Astrocyte of the cerebellum (primary cell): ENCODE measurements at regions not wholly inside any gene's neighbourhood (a gene's known extent, or its start where the extent isn't known, plus 50 kb on each side); places are given as distances from the start of the nearest gene placed in this dataset.
"Not testable (repeated sequence)": the region's sequence is repeated elsewhere in the genome, so short reads cannot be mapped to it uniquely, and the experiment has no call there.

Source experiments
- DNase-seq: peaks from one replicate; pipeline ENCODE4 v3.0.0-alpha.2; 2011; ENCODE audit warnings: low read depth
- H3K4me3 ChIP-seq: 2 replicates; pipeline ENCODE4 v1.5.1; 2011; ENCODE audit warnings: mild to moderate bottlenecking, low read depth, low read length, moderate library complexity
- in situ Hi-C: cut with HindIII; loops from 2 replicates; pipeline ENCODE4 v1.10.0; 2017; ENCODE audit warnings: low sequenced_read_pairs
- TF ChIP-seq, protein P1 (sequence below): IDR thresholded peaks from 2 replicates; pipeline ENCODE4 v1.5.1; 2012; ENCODE audit warnings: low read length, low read depth, moderate library complexity, mild to moderate bottlenecking; ENCODE audit errors: missing control alignments

DNA sequence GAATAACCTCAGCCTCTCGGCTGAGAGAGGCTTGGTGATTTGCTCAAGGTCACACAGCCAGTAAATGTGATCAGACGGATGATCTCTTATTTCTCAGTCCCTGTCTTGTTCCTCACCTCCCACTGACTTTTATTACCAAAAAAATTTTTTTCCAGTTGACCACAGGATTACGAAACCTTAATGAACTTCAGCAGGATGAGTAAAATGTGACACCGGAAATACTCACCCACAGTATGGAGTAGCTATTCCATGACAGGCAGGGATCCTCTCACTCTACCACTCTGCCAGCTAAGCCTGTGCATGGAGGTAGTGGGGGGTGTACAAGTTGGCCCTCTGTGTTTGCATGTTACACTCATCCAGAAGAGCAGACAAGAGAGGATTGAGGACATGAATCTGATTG lies 916.4 kb downstream of the UQCRFS1 start:
- no peak for DNase-seq
- no peak overlapping the region for H3K4me3 ChIP-seq
- in situ Hi-C loops: no loop called here
- TF ChIP-seq, protein P1, sequence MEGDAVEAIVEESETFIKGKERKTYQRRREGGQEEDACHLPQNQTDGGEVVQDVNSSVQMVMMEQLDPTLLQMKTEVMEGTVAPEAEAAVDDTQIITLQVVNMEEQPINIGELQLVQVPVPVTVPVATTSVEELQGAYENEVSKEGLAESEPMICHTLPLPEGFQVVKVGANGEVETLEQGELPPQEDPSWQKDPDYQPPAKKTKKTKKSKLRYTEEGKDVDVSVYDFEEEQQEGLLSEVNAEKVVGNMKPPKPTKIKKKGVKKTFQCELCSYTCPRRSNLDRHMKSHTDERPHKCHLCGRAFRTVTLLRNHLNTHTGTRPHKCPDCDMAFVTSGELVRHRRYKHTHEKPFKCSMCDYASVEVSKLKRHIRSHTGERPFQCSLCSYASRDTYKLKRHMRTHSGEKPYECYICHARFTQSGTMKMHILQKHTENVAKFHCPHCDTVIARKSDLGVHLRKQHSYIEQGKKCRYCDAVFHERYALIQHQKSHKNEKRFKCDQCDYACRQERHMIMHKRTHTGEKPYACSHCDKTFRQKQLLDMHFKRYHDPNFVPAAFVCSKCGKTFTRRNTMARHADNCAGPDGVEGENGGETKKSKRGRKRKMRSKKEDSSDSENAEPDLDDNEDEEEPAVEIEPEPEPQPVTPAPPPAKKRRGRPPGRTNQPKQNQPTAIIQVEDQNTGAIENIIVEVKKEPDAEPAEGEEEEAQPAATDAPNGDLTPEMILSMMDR: no peak

- in situ Hi-C loops, DNase-seq: not testable (repeated sequence)
These were observed 918.0 kb downstream of the UQCRFS1 start for GRCh38 chr19:28294975-28295374.

DNA sequence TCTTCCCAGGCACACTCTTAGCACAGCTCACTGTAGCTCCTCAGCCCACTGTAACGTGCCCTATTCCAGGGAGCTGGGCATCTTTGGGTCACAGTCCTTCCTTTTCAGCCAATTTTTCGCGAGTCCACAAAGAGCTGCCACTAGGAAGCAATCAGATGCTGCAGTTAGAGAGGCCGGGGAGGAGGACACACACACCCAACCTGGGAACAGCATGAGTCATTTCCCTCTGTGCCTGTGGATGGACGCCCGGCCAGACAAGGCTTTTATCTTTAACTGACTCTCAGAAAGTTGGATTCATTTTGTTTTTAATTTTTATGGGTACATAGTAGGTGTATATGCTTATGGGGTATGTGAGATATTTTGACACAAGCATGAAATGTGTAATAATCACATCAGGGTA lies 918.6 kb downstream of the UQCRFS1 start:
- no peak overlapping the region for H3K4me3 ChIP-seq
- in situ Hi-C loops: no loop called here
- DNase-seq: peak; percentile 32
- TF ChIP-seq, protein P1: no peak

More at GRCh38 chr19:28294975-28295374, 918.0 kb downstream of the UQCRFS1 start:
- not testable (repeated sequence) for H3K4me3 ChIP-seq

DNA sequence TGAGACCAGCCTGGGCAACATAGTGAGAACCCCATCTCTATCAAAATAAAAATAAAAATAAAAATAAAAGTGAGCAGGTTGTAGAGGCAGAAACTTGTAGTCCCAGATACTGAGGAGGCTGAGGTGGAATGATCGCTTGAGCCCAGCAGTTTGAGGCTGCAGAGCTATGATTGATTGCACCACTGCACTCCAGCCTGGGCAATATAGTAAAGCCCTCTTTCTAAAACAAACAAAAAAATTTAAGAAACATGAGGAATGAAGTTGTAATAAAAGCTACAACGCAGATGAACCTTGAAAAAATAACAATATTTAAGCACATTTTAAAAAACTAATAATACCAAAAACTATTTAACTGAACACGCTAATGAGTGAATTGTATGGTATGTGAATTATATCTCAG lies 919.3 kb downstream of the UQCRFS1 start:
- TF ChIP-seq, protein P1: no peak
- no peak overlapping the region for H3K4me3 ChIP-seq
- DNase-seq: no peak
- in situ Hi-C loops: no loop called here

DNA sequence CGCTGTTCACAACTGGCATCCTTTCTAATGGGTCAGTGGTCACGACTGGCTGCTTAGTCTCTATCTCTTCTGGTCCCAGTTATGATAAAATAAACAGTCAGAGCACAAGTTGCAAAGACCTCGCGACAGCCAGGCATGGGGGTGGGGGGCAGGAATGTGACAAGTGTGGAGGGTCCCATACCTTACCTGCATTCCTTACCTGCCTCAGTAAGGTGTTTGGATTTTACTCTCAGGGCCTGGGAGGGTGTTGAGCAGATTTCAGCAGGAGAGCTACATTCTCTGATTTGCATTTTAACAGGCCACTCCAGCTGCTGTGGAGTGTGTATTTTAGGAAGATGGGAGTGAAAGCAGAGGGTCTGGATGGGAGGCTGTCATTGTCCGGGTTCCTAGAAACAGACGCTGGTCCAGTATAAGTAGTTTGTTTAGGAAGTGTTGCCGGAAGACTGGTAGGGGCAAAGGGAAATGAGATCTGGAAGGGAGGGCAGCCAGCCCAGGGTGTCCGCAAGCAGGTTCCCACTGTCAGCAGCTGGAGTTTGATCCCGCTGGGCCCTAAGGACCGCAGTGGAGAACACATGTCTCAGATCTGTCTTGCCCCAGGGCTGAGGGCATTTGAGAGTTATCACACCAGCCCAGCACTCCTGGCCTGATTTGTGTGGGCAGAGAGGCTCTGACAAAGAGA lies 920.0 kb downstream of the UQCRFS1 start:
- no peak overlapping the region for H3K4me3 ChIP-seq
- TF ChIP-seq, protein P1: no peak
- in situ Hi-C loops: no loop called here
- no peak for DNase-seq

GRCh38 chr19:28291874-28292273 lies 921.1 kb downstream of the UQCRFS1 start:
- TF ChIP-seq, protein P1: no peak
- H3K4me3 ChIP-seq: no peak overlapping the region
- DNase-seq: no peak
- in situ Hi-C loops: no loop called here

- in situ Hi-C loops: no loop called here
- no peak overlapping the region for H3K4me3 ChIP-seq
- DNase-seq: no peak
- TF ChIP-seq, protein P1: no peak
These were observed 921.8 kb downstream of the UQCRFS1 start for GRCh38 chr19:28290963-28291657.
